HFF-Myc (cell line): ENCODE measurements at regions not wholly inside any gene's neighbourhood (a gene's known extent, or its start where the extent isn't known, plus 50 kb on each side); places are given as distances from the start of the nearest gene placed in this dataset.

Source experiments
- DNase-seq: peaks from one replicate; pipeline ENCODE4 v3.0.0-alpha.2; 2011; ENCODE audit warnings: low read depth; ENCODE audit errors: extremely low read depth
- H3K4me3 ChIP-seq: replicated peaks from 2 replicates; pipeline ENCODE4 v1.5.1; 2011; ENCODE audit warnings: low read depth, mild to moderate bottlenecking, control low read depth, low read length
- CTCF ChIP-seq: IDR thresholded peaks from 2 replicates; pipeline ENCODE4 v1.5.1; 2012; ENCODE audit warnings: mild to moderate bottlenecking, low read depth, low read length, control low read depth; ENCODE audit errors: missing control alignments

GRCh38 chr11:11155962-11156815 lies 196.9 kb downstream of the CSNK2A3 start:
- H3K4me3 ChIP-seq, result no peak overlapping the region
- DNase-seq, result no peak
- peak; percentile 77 for TF ChIP-seq CTCF

GRCh38 chr11:11152877-11153276 lies 200.2 kb downstream of the CSNK2A3 start:
- no peak for DNase-seq
- no peak overlapping the region for H3K4me3 ChIP-seq
- TF ChIP-seq CTCF, result no peak

- DNase-seq, result no peak
- no peak for TF ChIP-seq CTCF
These were observed 203.2 kb downstream of the CSNK2A3 start for GRCh38 chr11:11149671-11150459.

GRCh38 chr11:11148596-11148995 lies 204.5 kb downstream of the CSNK2A3 start:
- DNase-seq, result no peak
- no peak overlapping the region for H3K4me3 ChIP-seq
- TF ChIP-seq CTCF, result no peak

More at GRCh38 chr11:11149671-11150459, 203.2 kb downstream of the CSNK2A3 start:
- no peak overlapping the region for H3K4me3 ChIP-seq

GRCh38 chr11:11148104-11148509 lies 204.9 kb downstream of the CSNK2A3 start:
- H3K4me3 ChIP-seq, result no peak overlapping the region
- TF ChIP-seq CTCF, result peak; percentile 21
- DNase-seq, result peak; percentile 19

GRCh38 chr11:11146830-11147229 lies 206.2 kb downstream of the CSNK2A3 start:
- no peak for DNase-seq
- no peak overlapping the region for H3K4me3 ChIP-seq
- TF ChIP-seq CTCF, result no peak
